ENCODE measurements at regions not wholly inside any gene's neighbourhood (a gene's known extent, or its start where the extent isn't known, plus 50 kb on each side); places are given as distances from the start of the nearest gene placed in this dataset.
"Not testable (repeated sequence)": the region's sequence is repeated elsewhere in the genome, so short reads cannot be mapped to it uniquely, and the experiment has no call there.

DNA sequence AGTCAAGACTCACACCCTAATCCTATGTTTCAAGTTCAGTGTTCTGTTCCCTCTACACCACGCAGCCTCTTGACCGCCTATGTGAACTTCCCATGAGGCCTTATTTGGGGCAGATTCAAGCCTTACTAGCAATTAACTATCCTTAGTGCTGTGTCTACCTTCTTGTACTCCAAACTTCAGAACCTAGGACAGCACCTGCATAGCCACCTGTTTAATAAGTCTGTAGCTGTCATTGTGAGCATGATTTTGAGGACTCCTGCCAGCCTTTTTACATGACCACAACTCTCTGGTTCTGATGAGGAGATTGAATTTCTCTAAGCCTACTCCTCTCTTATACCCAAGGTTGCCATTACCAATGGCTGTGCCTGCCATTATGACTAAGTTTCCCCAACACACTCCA, 50.8 kb upstream of the PCSK1 start:
- DNase-seq, result no peak

DNA sequence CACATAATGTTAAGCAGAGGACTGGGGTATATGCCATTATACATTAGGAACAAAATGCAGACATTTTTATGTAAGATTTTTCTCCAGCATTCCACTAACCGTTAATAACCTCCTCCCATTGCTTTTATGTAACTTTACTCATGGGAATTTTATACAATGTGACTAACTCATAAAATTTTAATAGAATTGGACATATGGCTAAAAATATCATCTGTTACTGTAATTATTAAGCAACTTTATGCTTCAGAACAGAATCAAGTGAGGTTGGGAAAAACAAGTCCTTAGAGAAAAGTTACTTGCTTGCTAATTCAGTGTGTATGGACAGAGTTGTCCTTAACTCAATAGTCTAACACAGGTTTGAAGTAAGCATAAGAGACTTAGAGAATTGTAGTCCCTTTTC, 54.8 kb upstream of the PCSK1 start:
- DNase-seq, result no peak

DNA sequence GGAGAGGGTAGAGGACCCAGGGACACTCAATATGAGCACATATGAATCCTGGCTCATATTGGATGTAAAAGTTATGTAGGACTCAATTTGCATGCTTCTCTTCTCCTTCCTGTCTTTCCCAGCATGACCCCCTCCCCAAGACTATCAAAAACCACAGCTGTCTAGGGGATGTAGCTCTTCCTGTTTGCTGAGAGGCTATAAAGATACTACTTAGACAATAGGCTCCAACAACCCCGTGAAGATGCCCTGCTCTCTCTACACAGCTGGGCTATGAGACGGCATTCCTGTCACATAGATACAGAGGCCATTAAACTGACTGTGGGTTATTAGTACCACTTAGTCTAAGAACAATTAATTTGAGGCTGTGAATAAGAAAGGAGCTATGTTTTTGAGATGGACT, 56.5 kb upstream of the PCSK1 start:
- DNase-seq, result no peak

DNA sequence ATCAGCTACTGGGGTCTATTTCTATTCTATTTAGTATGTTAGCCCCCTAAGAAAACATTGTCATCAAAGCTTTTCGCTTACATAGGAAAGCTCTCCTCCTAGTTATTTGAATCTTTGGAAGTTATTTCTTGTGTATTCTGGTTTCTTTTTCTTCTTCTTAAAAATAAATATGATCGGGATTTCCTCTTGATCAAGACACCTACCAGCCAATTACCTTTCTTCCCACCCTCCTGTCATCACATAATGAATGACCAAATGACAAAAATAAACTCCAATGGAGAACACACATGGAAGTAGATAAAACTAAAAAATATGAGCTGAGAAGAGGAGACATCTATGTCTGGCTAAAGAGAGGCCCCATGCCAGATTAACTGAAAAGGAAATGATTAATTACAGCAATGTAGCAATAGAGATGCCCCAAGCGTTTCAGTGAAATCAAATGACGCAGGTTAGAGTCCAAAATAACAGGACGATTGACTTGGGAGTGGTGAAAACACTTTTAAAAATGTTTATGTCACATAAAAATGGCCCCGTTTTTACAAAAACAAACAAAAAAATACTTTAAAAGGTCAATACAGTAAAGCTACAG, 59.5 kb upstream of the PCSK1 start:
- no peak for DNase-seq

DNA sequence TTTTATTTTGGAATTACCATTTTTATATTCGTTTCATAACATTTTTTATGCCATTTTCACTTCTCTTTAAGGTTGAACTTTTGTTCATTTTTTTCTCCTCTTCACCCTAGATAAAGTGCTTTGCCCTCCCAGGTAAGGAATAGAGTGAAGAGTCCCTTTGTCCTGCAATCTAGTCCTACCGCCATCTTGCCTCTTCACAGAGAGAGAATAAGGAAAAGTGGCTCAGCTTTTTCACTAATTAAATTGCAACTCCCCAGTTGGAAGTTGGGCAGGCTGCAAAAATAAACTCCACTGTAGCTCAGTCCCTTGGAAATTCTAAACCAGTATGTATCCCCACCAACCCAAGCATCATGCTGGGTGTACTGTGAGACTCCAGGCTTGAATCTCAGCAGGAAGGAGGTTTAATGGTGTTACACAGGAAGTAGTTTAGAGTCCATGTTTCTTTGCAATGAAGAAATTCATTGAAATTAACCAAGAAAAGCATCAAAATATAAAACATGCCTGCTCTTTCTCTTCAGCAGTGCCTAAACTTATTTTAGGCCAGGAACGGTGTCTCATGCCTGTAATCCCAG, 60.3 kb upstream of the PCSK1 start:
- DNase-seq, result no peak

DNA sequence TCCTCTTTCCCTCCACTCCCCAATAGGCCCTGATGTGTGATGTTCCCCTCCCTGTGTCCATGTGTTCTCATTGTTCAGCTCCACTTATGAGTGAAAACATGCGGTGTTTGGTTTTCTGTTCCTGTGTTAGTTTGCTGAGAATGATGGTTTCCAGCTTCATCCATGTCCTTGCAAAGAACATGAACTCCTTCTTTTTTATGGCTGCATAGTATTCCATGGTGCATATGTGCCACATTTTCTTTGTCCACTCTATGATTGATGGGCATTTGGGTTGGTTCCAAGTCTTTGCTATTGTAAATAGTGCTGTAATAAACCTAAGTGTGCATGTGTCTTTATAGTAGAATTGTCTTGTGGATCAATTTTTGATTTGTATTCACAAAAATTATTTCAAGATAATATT, 62.4 kb upstream of the PCSK1 start:
- DNase-seq, result not testable (repeated sequence)

DNA sequence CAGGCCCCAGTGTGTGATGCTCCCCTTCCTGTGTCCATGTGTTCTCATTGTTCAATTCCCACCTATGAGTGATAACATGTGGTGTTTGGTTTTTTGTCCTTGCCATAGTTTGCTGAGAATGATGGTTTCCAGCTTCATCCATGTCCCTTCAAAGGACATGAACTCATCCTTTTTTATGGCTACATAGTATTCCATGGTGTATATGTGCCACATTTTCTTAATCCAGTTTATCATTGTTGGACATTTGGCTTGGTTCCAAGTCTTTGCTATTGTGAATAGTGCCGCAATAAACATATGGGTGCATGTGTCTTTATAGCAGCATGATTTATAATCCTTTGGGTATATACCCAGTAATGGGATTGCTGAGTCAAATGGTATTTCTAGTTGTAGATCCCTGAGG, 64.0 kb upstream of the PCSK1 start:
- not testable (repeated sequence) for DNase-seq

DNA sequence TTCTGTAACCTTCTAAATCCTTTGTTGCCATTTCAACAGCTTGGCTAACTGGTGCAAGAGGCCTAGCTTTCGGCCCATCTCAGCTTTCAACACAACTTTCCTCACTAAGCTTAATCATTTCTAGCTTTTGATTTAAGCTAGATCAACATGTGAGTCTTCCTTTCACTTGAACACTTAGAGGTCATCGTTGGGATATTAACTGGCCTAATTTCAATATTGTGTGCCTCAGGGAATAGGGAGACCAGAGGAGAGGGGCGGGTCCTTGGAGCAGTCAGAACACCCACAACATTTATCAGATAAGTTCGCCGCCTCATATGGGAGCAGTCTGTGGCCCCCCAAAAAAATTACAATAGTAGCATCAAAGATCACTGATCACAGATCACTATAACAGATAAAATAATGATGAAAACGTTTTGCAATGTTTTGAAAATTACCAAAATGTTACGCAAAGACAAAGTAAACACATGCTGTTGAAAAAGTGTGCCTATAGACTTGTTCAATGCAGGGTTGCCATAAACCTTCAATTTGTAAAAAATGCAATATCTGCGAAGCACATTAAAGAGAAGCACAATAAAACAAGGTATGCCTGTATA, 66.8 kb upstream of the PCSK1 start:
- DNase-seq, result no peak

DNA sequence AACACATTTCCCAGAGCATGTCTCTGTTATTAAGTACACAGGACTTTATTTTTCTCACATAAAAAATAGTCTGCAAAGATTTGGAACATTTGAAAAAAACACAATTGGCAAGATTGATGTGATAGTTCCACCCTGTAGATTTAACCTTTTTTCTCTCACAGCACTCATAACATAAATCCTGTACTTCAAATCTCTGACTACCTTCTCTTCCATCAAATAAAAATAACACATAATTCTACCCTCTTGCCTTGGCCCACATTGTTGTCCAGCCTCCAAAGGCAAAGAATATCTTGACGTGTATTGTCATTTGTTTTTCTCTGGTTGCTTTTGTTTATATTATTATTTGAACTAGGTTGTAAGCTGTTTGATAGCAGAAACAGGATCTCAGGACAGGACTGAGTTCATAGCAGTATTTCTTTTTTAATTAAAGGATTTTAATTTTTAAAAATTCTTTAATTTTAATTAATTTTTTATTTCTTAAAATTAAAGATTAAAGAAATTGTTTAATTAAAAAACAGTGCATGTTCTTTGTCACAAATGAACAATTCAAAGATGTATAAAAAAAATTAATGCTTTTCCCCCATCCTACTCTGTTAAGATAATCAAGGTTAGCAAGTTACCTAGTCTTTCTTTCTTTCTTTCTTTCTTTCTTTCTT, 69.1 kb upstream of the PCSK1 start:
- DNase-seq, result no peak

DNA sequence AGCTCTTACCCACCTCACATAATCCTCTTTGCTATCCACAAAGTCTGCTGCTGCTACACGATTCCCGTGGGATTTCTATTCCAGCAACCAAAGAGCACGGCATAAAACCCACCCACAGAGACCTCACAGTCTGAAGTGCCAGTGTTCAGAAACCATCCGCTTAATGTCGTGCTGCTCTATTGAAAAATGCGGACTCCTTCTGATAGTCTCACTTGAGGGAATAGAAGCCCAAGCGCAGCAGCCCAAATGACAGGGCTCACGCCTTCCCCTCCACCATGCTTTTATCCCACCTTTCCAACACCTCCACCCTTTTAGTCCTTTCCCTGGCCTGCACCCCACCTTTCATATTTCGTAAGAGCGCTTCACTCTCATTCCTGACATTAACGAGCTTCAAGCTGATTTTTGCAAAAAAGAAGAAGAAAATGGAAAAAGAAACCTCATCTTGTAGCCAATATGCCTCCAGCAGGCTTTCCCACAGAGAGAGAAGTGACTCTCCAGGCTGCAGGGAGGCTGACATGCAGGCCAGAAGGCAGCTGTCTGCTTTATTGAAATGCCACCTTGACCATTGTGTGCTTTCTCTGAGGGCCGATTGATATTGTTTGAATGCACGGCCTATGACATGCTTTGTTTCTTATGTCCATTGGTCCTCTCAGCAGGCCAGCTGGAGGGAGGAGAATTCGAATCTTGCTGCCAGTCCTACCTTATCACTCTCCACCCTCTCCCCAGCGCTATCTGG, 70.6 kb upstream of the PCSK1 start:
- DNase-seq, result no peak

DNA sequence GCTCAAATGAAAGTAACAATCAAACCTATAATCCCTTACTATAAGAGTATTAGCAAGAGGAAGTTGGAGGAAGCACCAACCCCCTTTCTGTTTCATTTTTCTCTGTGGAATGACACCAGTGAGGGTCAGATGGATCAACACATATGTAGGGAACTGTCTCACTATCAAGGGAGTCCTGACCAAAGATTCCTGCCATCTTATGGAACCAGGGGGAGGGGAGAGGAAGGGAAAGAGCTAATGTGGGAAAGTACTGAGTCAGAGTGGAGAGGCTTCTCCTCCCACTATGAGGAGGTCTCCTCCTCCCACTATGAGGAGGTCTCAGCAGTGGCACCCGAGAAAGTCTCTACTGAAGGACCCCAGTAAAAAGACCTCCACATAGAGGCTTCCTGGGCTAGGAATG, 73.3 kb upstream of the PCSK1 start:
- no peak for DNase-seq

DNA sequence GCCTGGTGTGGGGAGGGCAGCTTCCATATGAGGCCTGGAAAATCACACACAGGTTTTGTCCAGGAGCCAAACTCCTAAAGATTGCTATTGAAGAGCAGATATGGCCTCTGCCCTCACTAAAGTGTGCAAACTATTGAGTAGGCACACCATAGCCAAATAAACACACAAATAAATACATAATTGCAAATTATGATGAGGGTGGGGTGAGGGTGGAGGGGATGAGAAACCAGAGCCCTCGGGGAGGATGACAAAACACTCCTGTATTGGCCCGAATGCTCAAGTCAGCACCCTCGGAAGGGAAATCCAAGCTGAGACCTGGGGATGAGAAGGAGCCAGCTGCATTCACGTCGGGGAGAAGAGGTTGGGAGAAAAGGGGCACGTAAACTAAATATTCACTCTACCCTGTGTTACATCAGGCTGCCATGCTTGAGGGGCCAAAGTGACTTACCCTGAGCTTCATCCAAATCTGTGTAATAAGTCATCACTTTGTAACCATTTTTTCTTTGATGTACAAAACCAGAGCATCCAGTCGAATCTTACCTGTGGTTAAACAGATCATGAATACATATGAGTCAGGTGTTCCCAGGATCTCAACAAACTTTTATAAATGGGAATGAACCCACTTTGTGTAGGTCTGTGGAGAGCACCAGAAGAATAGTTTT, 73.9 kb upstream of the PCSK1 start:
- no peak for DNase-seq

DNA sequence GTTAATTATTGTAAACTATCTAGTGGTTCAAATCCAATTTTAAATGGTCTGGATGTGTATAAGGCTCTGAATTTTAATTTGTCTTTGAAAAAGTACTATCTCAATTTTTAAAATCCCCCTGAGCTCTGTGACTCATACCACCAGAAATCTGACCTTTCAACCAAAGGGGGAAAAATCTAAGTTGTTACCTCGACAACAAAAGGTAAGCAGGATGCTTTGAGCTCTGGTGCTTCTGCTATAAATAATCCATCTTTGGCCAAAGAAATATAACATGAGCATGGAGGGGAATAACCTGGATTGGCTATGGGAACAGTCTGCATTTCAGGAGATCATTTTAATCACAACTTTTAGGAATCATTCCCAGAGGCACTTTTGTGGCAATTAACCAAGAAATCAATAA, 76.3 kb upstream of the PCSK1 start:
- DNase-seq, result no peak

DNA sequence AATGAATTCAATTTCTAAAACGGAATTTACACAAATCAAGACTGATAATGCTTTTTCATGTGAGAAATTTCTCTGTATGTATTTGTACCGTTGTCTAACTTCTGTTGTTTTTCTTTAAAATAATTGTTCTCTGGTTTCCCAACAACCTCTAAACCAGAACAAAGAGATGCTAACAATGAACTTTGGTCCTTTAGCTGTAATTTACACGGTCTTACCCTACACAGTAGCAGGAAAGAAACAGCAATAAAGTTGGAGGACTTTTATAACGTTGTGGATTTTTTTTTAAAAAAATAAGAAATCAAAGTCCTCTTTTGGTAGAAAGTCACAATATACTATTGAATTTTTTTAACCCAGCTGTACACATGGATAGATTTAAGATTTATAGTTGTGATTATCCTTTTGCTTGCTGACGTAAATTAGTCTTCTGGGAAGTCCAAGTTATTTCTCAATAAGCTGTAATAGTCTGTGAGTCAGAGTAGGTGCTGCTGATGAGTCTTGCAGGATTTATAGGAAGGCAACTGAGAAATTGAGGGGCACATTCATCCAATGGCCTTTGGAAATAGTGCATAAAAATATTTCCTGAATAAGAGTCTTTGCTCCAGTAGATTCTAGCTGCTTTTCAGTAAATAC, 76.8 kb upstream of the PCSK1 start:
- no peak for DNase-seq

DNA sequence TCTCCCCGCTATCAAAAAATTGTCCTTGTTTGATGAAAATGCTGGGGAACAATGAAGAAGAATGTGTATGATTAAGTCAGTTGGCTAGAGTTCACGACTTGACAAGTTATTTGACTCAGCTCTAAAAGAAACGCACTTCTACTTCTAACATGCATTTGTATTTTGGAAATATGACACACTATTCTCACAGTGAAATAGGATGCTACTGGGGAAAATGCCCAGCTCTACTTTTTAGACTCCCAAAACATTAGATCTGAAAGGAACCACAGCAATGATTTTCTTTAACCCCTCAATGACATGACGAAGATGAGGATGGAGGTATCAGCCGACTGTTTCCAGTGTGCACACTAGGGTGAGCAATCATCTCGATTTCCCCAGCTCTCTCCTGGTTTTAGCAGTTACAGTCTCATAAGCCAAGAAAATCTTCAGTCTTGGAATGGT, 83.6 kb upstream of the PCSK1 start:
- peak in 1 of 58 donors; percentile 6 for DNase-seq

DNA sequence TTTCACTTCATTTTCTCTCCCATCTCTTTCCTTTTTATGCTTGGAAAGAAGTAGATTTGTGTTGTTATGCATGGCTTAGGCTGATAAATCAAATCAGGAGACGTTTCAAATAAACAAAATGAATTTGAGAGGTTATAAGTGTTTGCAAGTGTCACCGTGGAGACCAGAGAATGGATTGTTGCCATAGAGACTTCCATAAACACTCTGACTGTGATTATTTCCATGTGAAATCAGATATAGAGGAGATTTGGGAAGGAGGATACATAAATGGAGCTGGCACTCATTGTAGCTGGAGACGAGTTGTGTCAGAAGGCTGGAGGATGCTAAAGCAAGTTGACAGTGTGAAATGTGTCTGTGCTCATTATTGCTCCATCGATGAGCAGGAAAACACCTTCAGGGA, 84.2 kb upstream of the PCSK1 start:
- DNase-seq, result peak in 1 of 58 donors; percentile 0

DNA sequence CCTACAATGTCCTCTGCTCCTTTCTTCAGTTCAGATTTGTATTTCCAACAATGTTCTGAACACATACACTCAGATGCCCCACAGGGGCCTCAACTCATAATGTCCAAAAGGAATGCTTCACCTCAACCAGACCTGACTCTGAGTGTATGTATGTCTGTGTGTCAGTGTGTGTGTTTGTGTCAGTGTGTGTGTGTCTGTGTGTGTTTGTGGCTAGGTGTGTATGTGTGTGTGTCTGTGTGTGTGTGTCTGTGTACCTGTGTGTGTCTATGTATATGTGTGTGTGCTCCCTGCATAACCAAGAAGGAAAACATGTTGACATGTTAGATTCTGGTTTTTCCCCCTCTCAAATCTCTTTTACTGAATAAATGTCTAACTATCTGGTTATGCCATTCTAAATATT, 87.3 kb upstream of the PCSK1 start:
- DNase-seq, result no peak

DNA sequence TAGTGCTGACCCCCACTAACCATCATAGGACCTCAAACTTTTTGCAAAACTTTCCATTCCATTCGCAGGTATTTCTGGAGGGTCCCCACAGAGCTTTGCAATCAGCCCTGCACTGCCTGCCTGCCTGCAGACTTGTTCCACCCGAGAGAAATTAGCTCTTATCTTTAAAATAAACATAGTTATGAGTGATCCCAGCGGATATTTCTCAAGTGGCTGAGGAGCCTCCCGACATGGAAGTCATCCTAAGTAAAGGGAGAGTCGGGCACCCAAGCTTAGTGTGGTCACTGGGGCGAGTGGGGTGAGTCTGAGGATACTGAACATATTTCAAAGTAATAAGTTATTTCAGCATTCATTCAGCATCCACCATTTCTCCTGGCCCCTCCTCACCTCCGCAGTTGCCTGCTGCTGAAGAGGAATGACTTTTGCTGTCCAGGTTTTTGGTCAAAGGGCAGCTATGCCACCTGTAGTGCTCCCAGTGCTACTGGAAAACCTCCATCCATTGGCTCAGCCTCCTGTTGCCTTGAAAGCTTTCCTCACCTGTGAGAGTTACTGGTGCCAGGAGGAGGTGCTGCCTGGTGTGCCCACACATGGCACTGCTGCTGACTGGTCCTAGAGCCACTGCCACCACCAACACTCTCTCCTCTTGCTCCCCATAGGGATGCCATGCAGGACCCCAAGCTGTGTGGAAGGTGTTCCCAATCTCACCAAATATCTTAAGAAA, 89.7 kb upstream of the PCSK1 start:
- no peak for DNase-seq

DNA sequence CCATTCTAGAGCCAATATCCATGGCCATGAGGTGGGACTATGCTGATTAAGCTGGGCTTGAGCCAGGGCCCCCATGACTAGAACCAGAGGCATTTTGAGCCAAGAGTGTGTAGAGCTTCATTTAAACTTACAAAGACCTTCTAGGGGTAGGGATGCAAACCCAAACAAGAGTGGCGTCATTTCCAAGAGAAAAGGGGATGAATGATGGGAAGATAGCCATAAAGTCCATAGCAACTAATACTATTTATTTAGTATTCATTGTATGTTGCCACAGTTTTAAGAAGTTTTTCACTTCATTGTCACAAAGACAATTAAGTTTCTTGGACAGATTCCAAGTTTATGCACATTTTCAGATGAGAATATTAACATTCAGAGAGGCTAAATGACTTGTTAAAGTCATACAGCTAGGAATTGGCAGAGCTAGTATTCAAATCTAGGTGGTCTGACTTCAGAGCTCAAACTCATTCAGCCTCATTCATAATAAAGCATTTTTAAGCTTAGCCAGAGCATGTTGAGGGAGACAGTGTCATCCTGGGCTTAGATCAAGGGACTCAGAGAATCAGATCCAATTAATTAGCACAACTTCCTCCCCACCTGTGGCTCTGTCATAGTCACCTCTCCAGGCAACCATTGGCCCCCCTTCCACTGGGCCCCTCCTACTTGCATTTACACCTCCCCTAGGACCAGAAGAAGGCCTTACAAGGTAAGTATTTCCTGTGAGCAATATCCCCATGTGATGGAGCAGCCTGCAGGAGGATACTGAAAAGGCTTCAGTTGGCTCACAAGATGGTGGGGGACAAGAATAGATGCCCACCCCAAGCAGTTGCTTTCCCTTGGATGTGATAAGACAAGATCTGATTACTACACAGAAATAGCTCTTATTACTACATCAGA, 95.0 kb upstream of the PCSK1 start:
- DNase-seq, result no peak

All from anterior cingulate cortex (tissue), 58 donors.